ENCODE measurements at regions not wholly inside any gene's neighbourhood (a gene's known extent, or its start where the extent isn't known, plus 50 kb on each side); places are given as distances from the start of the nearest gene placed in this dataset.

DNA sequence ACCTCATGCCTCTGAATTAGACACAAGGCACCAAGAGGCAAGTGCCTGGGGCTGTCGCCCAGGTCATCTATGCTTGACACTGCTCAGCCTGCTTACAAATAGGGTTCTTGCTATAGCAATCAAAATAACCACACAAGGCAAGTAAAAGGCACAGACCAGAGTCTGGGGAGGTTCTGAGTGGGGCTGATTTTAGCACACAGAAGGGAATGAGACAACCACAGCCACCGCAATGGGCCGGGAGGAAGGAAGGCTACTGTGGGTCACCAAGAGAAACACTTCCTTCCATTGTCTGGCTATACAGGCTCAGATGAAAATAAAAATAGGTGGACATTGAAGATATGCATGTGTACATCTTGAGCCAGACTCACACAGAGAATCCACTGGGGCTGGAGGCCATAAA is 159.1 kb downstream of the DLEU7 start:
- no peaks in the 10 kb centered on the region for H3K27me3 ChIP-seq (ENCODE audit: control insufficient read depth, insufficient read depth, low read length)
- H3K79me2 ChIP-seq (ENCODE audit: control insufficient read depth, insufficient read depth, low read length): no peaks in the 10 kb centered on the region
- H2AFZ ChIP-seq (ENCODE audit: low read length): no peak overlapping the region
- H4K20me1 ChIP-seq (ENCODE audit: control insufficient read depth, extremely low read depth, insufficient read depth, low read length): no peaks in the 10 kb centered on the region
- no peaks in the 10 kb centered on the region for H3K9me3 ChIP-seq (ENCODE audit: control insufficient read depth, insufficient read depth, low read depth, low read length)
- H3K4me2 ChIP-seq (ENCODE audit: extremely low read depth, insufficient read depth, low read length): no peak overlapping the region
- no peak for DNase-seq (ENCODE audit: low read depth in 2 of 2)
- H3K9ac ChIP-seq (ENCODE audit: insufficient read depth, low read length): no peak overlapping the region
- TF ChIP-seq, protein P1, sequence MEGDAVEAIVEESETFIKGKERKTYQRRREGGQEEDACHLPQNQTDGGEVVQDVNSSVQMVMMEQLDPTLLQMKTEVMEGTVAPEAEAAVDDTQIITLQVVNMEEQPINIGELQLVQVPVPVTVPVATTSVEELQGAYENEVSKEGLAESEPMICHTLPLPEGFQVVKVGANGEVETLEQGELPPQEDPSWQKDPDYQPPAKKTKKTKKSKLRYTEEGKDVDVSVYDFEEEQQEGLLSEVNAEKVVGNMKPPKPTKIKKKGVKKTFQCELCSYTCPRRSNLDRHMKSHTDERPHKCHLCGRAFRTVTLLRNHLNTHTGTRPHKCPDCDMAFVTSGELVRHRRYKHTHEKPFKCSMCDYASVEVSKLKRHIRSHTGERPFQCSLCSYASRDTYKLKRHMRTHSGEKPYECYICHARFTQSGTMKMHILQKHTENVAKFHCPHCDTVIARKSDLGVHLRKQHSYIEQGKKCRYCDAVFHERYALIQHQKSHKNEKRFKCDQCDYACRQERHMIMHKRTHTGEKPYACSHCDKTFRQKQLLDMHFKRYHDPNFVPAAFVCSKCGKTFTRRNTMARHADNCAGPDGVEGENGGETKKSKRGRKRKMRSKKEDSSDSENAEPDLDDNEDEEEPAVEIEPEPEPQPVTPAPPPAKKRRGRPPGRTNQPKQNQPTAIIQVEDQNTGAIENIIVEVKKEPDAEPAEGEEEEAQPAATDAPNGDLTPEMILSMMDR (conservative IDR thresholded peaks at IDR 0.05 in 1 of 2, IDR thresholded peaks at IDR 0.05 in 1 of 2; ENCODE audit: low read depth in 1 of 2, low read length in 2 of 2): no peak
- TF ChIP-seq EZH2 (IDR thresholded peaks at IDR 0.05; ENCODE audit: low read length, missing control alignments): no peak
- no peak overlapping the region for H3K4me3 ChIP-seq (replicated peaks in 1 of 4; ENCODE audit: control extremely low read depth in 1 of 4, insufficient read depth in 1 of 4, low read depth in 3 of 4, low read length in 4 of 4)
- H3K27ac ChIP-seq (ENCODE audit: insufficient read depth, low read length): no peak overlapping the region
- H3K36me3 ChIP-seq (ENCODE audit: control insufficient read depth, insufficient read depth, low read length): no peaks in the 10 kb centered on the region
- H3K4me1 ChIP-seq (ENCODE audit: control insufficient read depth, extremely low read depth, insufficient read depth, low read length): no peaks in the 10 kb centered on the region

DNA sequence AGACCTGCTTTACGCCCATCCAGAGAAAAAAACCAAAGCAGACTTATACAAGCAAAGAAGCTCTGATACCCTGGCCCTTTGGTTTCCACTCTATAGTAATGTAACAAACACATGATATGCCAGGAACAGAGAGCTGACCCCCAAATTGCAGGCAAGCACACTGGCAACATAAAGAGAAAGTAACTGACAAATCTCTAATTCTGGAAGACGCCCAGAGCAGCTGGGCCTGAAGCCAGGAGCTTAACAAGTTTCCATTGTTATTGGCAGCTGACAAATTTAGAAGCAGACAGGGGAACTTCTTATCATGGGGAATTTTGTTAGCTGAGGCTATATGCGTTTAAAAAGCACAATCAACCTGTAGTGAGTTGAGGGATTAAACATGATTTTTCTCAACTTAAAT is 158.0 kb downstream of the DLEU7 start:
- Histone ChIP-seq H3K4me3 (replicated peaks in 1 of 4; ENCODE audit: control extremely low read depth in 1 of 4, insufficient read depth in 1 of 4, low read depth in 3 of 4, low read length in 4 of 4) (no peak overlapping the region), H4K20me1 (ENCODE audit: control insufficient read depth, extremely low read depth, insufficient read depth, low read length) (no peaks in the 10 kb centered on the region), H3K4me1 (ENCODE audit: control insufficient read depth, extremely low read depth, insufficient read depth, low read length) (no peaks in the 10 kb centered on the region), H3K9ac (ENCODE audit: insufficient read depth, low read length) (no peak overlapping the region), H3K79me2 (ENCODE audit: control insufficient read depth, insufficient read depth, low read length) (no peaks in the 10 kb centered on the region), H3K27ac (ENCODE audit: insufficient read depth, low read length) (no peak overlapping the region), H3K4me2 (ENCODE audit: extremely low read depth, insufficient read depth, low read length) (no peak overlapping the region), H3K27me3 (ENCODE audit: control insufficient read depth, insufficient read depth, low read length) (no peaks in the 10 kb centered on the region), H3K36me3 (ENCODE audit: control insufficient read depth, insufficient read depth, low read length) (no peaks in the 10 kb centered on the region), H3K9me3 (ENCODE audit: control insufficient read depth, insufficient read depth, low read depth, low read length) (no peaks in the 10 kb centered on the region), H2AFZ (ENCODE audit: low read length) (no peak overlapping the region)
- peak; percentile 21 to 47 for DNase-seq (ENCODE audit: low read depth in 2 of 2)
- no peak for TF ChIP-seq EZH2 (IDR thresholded peaks at IDR 0.05; ENCODE audit: low read length, missing control alignments)
- TF ChIP-seq, protein P1 (conservative IDR thresholded peaks at IDR 0.05 in 1 of 2, IDR thresholded peaks at IDR 0.05 in 1 of 2; ENCODE audit: low read depth in 1 of 2, low read length in 2 of 2): no peak

DNA sequence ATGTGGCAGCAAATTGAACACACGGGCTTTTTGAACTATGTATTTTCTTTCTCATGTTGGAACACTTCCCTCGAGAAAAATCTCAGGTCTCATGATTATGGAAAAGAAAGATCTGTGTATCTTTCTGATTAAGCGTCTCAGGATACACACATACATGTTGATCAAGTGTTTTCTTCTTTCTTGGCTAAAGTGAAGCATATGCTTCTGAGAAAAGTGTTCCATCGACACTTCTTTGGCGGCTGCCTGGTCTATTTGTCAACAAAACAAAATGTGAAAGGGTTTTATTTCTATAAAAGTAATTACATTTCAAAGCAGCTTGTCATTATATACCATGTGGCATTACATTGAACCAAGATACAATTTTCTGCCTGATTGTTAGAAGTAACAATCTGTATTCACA is 157.5 kb downstream of the DLEU7 start:
- Histone ChIP-seq H3K9me3 (ENCODE audit: control insufficient read depth, insufficient read depth, low read depth, low read length) (no peaks in the 10 kb centered on the region), H3K27ac (ENCODE audit: insufficient read depth, low read length) (no peak overlapping the region), H3K79me2 (ENCODE audit: control insufficient read depth, insufficient read depth, low read length) (no peaks in the 10 kb centered on the region), H3K4me3 (replicated peaks in 1 of 4; ENCODE audit: control extremely low read depth in 1 of 4, insufficient read depth in 1 of 4, low read depth in 3 of 4, low read length in 4 of 4) (no peak overlapping the region), H3K9ac (ENCODE audit: insufficient read depth, low read length) (no peak overlapping the region), H3K36me3 (ENCODE audit: control insufficient read depth, insufficient read depth, low read length) (no peaks in the 10 kb centered on the region), H3K4me1 (ENCODE audit: control insufficient read depth, extremely low read depth, insufficient read depth, low read length) (no peaks in the 10 kb centered on the region), H4K20me1 (ENCODE audit: control insufficient read depth, extremely low read depth, insufficient read depth, low read length) (no peaks in the 10 kb centered on the region), H2AFZ (ENCODE audit: low read length) (no peak overlapping the region), H3K4me2 (ENCODE audit: extremely low read depth, insufficient read depth, low read length) (no peak overlapping the region), H3K27me3 (ENCODE audit: control insufficient read depth, insufficient read depth, low read length) (no peaks in the 10 kb centered on the region)
- no peak for DNase-seq (ENCODE audit: low read depth in 2 of 2)
- TF ChIP-seq, protein P1 (conservative IDR thresholded peaks at IDR 0.05 in 1 of 2, IDR thresholded peaks at IDR 0.05 in 1 of 2; ENCODE audit: low read depth in 1 of 2, low read length in 2 of 2): no peak
- TF ChIP-seq EZH2 (IDR thresholded peaks at IDR 0.05; ENCODE audit: low read length, missing control alignments): no peak

Data from fibroblast of lung (primary cell).